DOHH2 (cell line): ENCODE measurements at regions not wholly inside any gene's neighbourhood (a gene's known extent, or its start where the extent isn't known, plus 50 kb on each side); places are given as distances from the start of the nearest gene placed in this dataset.

ENCODE experiments used
- CTCF ChIP-seq: fragments of 200-600 bp; sonication (generic); IDR thresholded peaks from one replicate; pipeline ENCODE4 v1.5.1; 2014; ENCODE audit warnings: antibody characterized with exemption, mild to moderate bottlenecking, low read depth, low read length; ENCODE audit not compliant: poor library complexity, severe bottlenecking
- EZH2phosphoT487 ChIP-seq: fragments of 200-600 bp; sonication (generic); IDR thresholded peaks from 2 replicates; pipeline ENCODE4 v1.6.1; 2017; ENCODE audit warnings: borderline replicate concordance, mild to moderate bottlenecking, antibody characterized with exemption, low read length, moderate library complexity, mixed read lengths

- TF ChIP-seq CTCF: no peak
- TF ChIP-seq EZH2phosphoT487: no peak
Observed at GRCh38 chr4:64776820-64777219, 367.6 kb upstream of the TECRL start.
